HCEC 1CT (cell line): ENCODE measurements at regions not wholly inside any gene's neighbourhood (a gene's known extent, or its start where the extent isn't known, plus 50 kb on each side); places are given as distances from the start of the nearest gene placed in this dataset.
"Not testable (repeated sequence)": the region's sequence is repeated elsewhere in the genome, so short reads cannot be mapped to it uniquely, and the experiment has no call there.

Experiments used
- DNase-seq: peaks from one replicate; pipeline ENCODE4 v3.0.0-alpha.2; 2017

DNA sequence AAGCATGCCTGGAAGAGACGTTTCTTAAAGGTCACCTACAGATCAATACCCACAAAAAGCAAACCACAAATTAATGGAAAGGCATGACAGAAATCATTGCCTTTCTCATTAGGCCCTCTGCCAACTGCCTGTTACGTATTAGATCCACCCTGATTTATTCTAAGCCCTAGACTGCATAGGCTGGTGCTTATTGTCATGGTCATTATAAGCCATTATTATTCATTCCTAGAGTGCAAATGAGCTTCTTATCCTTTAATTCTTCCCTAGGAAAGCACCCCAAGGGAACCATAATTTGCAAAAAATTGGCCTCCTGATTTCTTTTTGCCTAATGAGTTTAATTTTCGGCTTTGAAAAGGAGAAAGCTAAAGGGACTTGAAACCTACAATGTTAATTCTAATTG, 184.2 kb upstream of the GPRIN3 start:
- no peak for DNase-seq

- not testable (repeated sequence) for DNase-seq
Observed at GRCh38 chr4:89489921-89490431, 182.4 kb upstream of the GPRIN3 start.

DNA sequence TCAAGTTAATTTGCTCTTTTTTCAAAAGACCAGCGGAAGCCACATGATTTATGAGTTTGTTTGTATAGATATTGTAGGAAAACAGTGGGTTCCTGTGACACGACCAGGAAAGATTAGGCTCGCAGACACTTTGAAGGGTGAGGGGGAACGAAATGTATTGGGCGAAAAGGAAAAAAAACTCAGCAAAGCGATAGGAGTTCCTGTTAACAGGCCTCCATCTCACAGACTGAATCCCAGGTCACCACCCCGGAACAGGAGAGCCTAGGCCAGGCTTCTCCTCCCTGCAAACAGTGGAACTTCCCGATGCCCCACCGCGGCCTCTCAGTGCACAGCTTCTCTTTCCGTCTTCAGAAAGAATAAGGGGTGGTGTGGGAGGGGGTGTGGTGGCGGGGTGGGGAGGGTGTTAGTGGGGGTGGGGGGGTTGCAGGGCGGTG, 181.8 kb upstream of the GPRIN3 start:
- no peak for DNase-seq

GRCh38 chr4:89488736-89489135, 181.1 kb upstream of the GPRIN3 start:
- no peak for DNase-seq

GRCh38 chr4:89486673-89487072, 179.1 kb upstream of the GPRIN3 start:
- no peak for DNase-seq

DNA sequence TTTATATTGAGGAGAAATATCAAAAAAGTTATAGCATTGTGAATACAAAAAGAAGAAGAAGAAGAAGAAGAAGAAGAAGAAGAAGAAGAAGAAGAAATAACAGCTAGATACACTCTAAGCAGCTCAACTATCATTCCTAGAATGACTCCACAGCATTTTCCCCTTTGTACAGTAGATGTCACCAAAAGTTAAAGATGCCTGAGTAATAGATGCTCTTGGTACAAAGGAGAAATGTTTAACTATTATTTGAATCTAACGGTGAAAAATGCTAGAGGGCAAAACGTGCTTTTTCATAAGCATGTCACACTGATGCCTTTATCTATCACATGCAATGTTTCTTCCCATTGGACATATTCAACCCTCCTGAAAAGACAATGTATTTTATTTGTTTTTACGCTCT, 178.4 kb upstream of the GPRIN3 start:
- DNase-seq = peak; percentile 32

- DNase-seq = no peak
Observed at GRCh38 chr4:89483833-89484232, 176.2 kb upstream of the GPRIN3 start.

- DNase-seq = no peak
Observed at GRCh38 chr4:89482926-89483595, 175.5 kb upstream of the GPRIN3 start.

DNA sequence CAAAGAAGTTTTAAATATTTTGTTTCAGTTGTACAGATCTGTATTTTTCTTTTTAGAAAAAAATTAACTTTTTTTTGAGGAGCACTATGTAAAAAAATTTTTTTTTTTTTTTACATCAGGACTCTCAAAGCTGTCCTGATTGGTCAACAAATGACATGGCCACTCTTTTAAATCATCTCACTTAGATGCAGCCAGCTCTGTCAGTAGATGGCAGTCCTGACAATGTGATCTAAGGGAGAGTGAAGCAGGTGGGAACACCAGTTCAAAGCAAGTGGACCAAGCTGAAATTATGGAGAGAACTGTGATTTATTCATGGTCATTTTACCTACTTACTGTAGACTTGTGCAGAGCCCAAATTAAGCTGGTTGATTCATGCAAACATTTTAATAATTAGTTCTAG, 174.7 kb upstream of the GPRIN3 start:
- peak; percentile 35 for DNase-seq

GRCh38 chr4:89469930-89470375, 162.4 kb upstream of the GPRIN3 start:
- peak; percentile 90 for DNase-seq

- DNase-seq = no peak
Observed at GRCh38 chr4:89469516-89469915, 161.9 kb upstream of the GPRIN3 start.

DNA sequence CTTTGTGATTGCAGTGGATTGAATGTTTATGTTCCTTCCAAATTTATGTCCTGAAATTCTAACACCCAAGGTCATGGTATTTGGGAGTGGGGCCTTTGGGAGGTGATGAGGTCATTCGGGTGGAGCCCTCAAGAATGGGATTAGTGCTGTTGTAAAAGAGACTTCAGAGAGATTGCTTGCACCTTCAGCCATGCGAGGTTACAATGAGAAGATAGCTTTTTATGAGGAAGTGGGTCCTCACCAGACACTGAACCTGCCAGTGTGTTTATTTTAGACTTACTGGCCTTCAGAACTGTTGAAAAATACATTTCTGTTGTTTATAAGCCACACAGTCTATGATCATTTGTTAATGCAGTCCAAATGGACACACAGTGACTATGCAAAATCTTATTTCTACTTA, 161.0 kb upstream of the GPRIN3 start:
- DNase-seq = no peak

GRCh38 chr4:89463341-89463740, 155.7 kb upstream of the GPRIN3 start:
- no peak for DNase-seq

DNA sequence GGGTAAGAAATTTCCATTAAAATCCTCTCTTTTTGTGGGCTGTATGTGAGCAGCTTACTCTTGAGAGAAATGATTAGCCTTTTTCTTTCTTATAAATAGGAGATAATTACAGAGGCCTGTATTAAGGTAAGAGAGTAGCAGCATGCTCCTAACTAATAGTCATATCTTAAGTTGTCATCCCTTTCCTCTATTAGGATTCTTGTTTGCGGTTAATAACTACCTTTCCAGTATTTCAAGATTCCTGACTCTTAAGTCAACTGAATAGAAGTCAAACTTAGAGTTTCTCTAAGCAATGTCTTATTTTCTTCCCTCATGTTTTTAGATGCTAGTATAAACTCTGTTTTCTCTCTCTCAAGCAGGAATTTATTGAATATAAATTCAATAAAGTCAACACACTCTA, 139.9 kb upstream of the GPRIN3 start:
- DNase-seq = no peak

GRCh38 chr4:89446193-89446592, 138.6 kb upstream of the GPRIN3 start:
- no peak for DNase-seq

GRCh38 chr4:89439533-89439932, 131.9 kb upstream of the GPRIN3 start:
- no peak for DNase-seq

DNA sequence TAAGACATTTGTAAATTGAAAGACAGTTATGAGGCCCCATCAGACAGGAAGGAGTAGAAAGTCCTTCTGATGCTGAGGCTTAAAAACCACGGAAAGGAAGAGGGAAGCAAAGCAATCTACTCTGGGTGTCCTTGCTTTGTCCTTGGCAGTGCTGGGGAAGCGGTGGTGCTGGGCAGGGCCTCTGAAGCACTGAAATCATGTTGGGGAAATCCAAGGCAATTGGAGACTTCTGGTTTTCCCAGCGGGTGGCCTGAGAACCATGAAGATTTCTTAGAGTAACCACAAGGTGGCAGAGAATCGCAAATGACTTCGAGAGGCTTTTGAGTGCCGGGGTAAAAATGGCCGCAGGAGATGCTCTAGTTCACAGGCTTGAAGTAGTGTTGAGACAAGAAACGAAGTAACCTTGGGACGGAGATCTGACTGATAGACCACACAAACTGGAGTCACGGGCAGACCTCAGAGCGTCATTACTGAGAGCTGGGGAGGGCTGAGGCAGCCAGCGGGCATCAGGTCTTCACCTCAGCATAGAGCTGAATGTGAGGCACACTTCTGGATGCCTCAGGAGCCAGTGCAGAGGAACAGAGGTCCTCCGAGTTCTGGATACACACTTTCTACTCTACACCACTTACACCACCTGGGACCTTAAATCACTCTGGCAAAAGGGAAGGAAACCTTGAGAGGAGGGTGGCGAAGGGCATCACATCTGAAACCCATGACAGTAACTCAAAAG, 130.7 kb upstream of the GPRIN3 start:
- DNase-seq = peak; percentile 24

DNA sequence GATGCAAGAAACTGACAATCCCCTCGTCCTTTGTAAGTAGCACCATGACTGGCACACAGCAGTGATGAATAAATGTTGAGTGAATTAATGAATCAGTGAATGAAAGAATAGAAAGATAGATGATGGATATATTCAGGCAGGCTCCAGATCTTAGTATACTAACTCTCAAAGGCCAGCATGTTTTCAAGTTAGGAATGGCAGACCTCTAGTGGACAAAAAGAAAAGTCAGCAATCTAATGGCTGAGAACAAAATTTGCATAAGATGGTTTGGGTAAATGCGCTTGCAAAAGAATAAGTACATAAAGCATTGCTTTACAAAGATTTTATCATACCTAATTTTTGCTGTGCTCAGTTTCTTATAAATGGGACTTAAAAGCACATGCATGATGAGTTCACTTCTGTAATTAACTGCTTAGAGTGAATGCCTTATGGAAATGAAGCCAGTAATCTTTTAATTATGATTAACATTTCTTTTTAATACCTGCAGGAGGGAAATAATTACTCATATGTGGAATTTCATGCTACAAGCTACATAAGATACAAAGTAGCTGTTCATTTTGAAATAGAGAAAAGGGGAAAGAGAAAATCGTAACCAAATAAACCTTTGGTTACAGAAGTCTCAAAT, 126.9 kb upstream of the GPRIN3 start:
- peak; percentile 34 for DNase-seq

DNA sequence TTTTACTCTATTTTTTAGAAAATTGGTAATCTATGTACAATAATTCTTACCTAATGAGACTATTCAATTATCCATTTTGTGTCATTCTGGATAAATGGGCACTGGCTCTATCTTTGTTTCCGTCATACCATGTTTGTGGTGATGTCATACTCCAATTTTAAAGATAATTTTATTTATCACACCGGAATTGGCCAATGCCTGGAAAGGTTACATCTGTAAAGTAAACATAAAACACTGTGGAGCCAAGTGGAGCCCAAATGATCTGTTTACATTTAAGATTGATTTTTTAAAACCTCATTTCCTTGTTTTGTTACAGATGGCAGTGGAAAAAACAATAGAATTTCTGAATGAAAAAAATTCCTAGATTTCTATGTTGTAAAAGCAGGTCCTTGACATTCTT, 120.2 kb upstream of the GPRIN3 start:
- no peak for DNase-seq

DNA sequence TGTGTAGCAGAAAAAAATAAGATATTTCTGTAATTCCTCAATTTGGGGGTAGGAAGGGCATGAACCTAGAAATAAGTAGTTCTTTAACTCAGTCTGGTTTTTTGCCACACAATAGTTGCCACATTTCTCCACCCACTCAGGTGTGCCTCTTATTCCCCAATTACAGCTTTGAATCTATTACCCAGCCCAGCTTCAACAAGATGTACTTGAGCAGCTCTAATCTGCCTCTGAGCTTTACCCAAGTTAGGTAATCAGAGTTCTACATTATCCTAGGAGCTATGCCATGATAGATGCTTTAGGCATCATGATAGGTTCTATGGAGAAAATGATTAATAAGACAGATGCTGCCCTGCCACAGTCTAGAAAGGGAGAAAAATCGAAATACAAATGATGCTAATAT, 117.4 kb upstream of the GPRIN3 start:
- DNase-seq = no peak

GRCh38 chr4:89422441-89422990, 114.9 kb upstream of the GPRIN3 start:
- DNase-seq = no peak

GRCh38 chr4:89420507-89420906, 112.9 kb upstream of the GPRIN3 start:
- peak; percentile 74 for DNase-seq

- no peak for DNase-seq
Observed at GRCh38 chr4:89419111-89419695, 111.6 kb upstream of the GPRIN3 start.
